HG02678 (cell line): ENCODE measurements at regions not wholly inside any gene's neighbourhood (a gene's known extent, or its start where the extent isn't known, plus 50 kb on each side); places are given as distances from the start of the nearest gene placed in this dataset.

ENCODE experiments used
- ATAC-seq: cut with Tn5 transposase; IDR thresholded peaks from one replicate; pipeline ENCODE4 v1.9.1; 2021; ENCODE audit warnings: mild to moderate bottlenecking, moderate library complexity; ENCODE audit not compliant: unreplicated experiment

DNA sequence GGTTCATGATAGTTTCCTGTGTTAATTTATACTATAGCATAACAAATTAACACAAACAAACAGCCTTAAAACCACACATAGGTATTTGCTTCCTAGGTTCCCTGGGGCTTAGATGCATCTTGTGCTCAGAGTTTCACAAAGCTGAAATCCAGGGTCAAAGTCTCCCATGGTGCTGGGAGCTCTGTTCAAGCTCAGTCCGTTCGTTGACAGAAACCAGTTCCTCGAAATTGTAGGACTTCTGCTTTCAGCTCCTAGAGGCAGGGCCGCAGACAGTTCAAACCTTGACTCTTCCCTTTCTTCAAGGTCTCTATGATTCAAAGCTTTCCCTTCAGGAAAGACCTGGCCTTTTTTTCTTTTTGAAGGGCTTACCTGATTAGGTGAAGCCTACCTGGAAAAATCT, 90.5 kb downstream of the VSTM2A start:
- ATAC-seq, result no peak

DNA sequence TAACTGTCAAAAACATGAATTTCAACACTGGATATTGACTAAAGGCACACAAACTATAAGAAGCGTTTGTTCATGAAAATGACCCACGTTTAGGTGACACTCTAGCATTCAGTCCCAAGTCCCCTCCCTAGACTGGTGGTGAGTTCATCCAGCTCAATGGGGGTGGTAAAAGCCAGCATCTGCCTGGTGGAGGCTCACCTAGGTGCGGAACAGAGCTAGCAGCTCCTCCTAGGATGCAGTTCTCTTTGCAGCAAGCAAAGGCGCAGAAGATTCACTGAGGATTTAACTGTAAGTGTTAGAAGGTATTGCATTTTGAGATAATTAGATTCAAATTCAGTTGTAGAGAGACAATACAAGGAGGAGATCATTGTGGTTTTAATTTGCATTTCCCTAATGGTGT, 87.6 kb downstream of the VSTM2A start:
- no peak for ATAC-seq

DNA sequence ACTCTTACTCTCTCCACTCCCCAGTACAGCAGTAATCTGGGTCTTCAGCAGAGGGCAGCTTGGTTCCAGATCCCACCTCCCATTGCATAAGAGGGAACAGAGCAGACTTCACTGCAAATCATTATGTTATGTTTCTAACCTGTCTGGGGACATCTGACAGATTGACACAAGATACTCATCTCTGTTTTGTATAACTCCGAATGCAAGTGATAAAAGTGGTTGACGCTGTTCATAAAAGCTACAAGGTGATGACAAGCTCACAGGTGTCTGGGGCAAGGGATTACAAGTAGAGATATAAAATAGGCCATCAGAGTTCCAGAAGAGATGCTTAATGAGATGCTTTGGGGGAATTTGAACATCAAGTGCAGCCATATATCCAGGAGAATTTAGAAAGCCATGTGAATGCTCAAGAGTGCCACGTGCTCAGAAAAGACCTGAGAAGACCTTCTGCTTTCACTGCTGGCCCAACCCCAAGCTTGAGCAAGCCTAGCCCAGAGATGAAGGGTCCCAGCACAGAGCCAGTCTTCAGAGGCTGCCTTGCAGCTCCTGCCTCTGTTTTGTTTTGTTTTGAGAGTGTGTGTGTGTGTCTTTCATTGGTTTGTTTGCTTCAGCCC, 80.6 kb downstream of the VSTM2A start:
- no peak for ATAC-seq
